Loucy (cell line): ENCODE measurements at regions not wholly inside any gene's neighbourhood (a gene's known extent, or its start where the extent isn't known, plus 50 kb on each side); places are given as distances from the start of the nearest gene placed in this dataset.

Experiments used
- H2AFZ ChIP-seq: fragments of 200-600 bp; sonication (generic); 2 replicates; pipeline ENCODE4 v1.6.0; 2016; ENCODE audit warnings: antibody characterized with exemption, mild to moderate bottlenecking, low read length, moderate library complexity
- H3F3A ChIP-seq: fragments of 200-600 bp; 2 replicates; pipeline ENCODE4 v1.6.0; 2016; ENCODE audit warnings: antibody characterized with exemption, low read depth, mild to moderate bottlenecking
- H3K27me3 ChIP-seq: fragments of 200-600 bp; sonication (generic); 2 replicates; pipeline ENCODE4 v1.6.1; 2014; ENCODE audit warnings: low read length, mild to moderate bottlenecking; ENCODE audit not compliant: insufficient read depth, poor library complexity, severe bottlenecking
- H3K36me3 ChIP-seq: fragments of 200-600 bp; sonication (generic); 2 replicates; pipeline ENCODE4 v1.6.1; 2016; ENCODE audit warnings: low read length; ENCODE audit not compliant: insufficient read depth
- H3K4me1 ChIP-seq: fragments of 200-600 bp; sonication (generic); 2 replicates; pipeline ENCODE4 v1.5.1; 2014; ENCODE audit warnings: low read length, mild to moderate bottlenecking; ENCODE audit not compliant: insufficient read depth, poor library complexity, severe bottlenecking
- H3K4me2 ChIP-seq: fragments of 200-600 bp; sonication (generic); 2 replicates; pipeline ENCODE4 v1.6.0; 2014; ENCODE audit warnings: antibody characterized with exemption, low read length, low read depth, mild to moderate bottlenecking; ENCODE audit not compliant: poor library complexity, severe bottlenecking
- H3K4me3 ChIP-seq: fragments of 200-600 bp; sonication (generic); 2 replicates; pipeline ENCODE4 v1.5.1; 2014; ENCODE audit warnings: low read length, mild to moderate bottlenecking, mixed read lengths; ENCODE audit not compliant: poor library complexity, severe bottlenecking
- H3K79me2 ChIP-seq: fragments of 200-600 bp; sonication (generic); 2 replicates; pipeline ENCODE4 v1.6.1; 2014; ENCODE audit warnings: low read length; ENCODE audit not compliant: insufficient read depth
- H3K9ac ChIP-seq: fragments of 200-600 bp; sonication (generic); 2 replicates; pipeline ENCODE4 v1.6.0; 2014; ENCODE audit warnings: mild to moderate bottlenecking, low read depth, low read length, moderate library complexity; ENCODE audit not compliant: poor library complexity, severe bottlenecking
- H3K9me2 ChIP-seq: fragments of 200-600 bp; sonication (generic); replicated peaks from 2 replicates; pipeline ENCODE4 v1.6.1; 2016; ENCODE audit warnings: low read depth, low read length, mixed read lengths
- H3K9me3 ChIP-seq: fragments of 200-600 bp; sonication (generic); 2 replicates; pipeline ENCODE4 v1.6.1; 2014; ENCODE audit warnings: mild to moderate bottlenecking, antibody characterized with exemption, low read length, low read depth; ENCODE audit not compliant: insufficient read depth
- H4K20me1 ChIP-seq: fragments of 200-600 bp; sonication (generic); 2 replicates; pipeline ENCODE4 v1.6.0; 2014; ENCODE audit warnings: antibody characterized with exemption, low read length, mild to moderate bottlenecking; ENCODE audit not compliant: insufficient read depth, poor library complexity, severe bottlenecking
- CTCF ChIP-seq: fragments of 200-600 bp; sonication (generic); conservative IDR thresholded peaks from 2 replicates; pipeline ENCODE4 v1.5.1; 2014; ENCODE audit warnings: mild to moderate bottlenecking, antibody characterized with exemption, low read length
- EZH2phosphoT487 ChIP-seq: fragments of 200-600 bp; IDR thresholded peaks from 2 replicates; pipeline ENCODE4 v1.6.1; 2018; ENCODE audit warnings: antibody characterized with exemption, mild to moderate bottlenecking, moderate library complexity, borderline replicate concordance

- Histone ChIP-seq H3K36me3 (no peaks in the 10 kb centered on the region), H3K9ac (no peak overlapping the region), H3K9me2 (no peaks in the 10 kb centered on the region), H3K4me2 (no peak overlapping the region), H2AFZ (no peak overlapping the region), H3K27me3 (no peaks in the 10 kb centered on the region), H4K20me1 (no peaks in the 10 kb centered on the region), H3K4me3 (no peak overlapping the region), H3K9me3 (no peaks in the 10 kb centered on the region), H3K4me1 (no peaks in the 10 kb centered on the region), H3K79me2 (no peaks in the 10 kb centered on the region), H3F3A (no peaks in the 10 kb centered on the region)
- TF ChIP-seq EZH2phosphoT487 = no peak
Observed at GRCh38 chr10:4645836-4646235, 180.2 kb upstream of the AKR1E2 start.

GRCh38 chr10:4643471-4643870, 182.5 kb upstream of the AKR1E2 start:
- Histone ChIP-seq H3K4me1 (no peaks in the 10 kb centered on the region), H3K79me2 (no peaks in the 10 kb centered on the region), H3K9ac (no peak overlapping the region), H2AFZ (no peak overlapping the region), H3K4me3 (no peak overlapping the region), H3K36me3 (no peaks in the 10 kb centered on the region), H4K20me1 (no peaks in the 10 kb centered on the region), H3K27me3 (no peaks in the 10 kb centered on the region), H3K9me3 (no peaks in the 10 kb centered on the region), H3K9me2 (no peaks in the 10 kb centered on the region), H3K4me2 (no peak overlapping the region), H3F3A (no peaks in the 10 kb centered on the region)
- no peak for TF ChIP-seq EZH2phosphoT487

- no peak overlapping the region for H3K9ac ChIP-seq
- H3K79me2 ChIP-seq = no peaks in the 10 kb centered on the region
- no peaks in the 10 kb centered on the region for H3K9me2 ChIP-seq
- H3K4me2 ChIP-seq = no peak overlapping the region
- H3K4me1 ChIP-seq = no peaks in the 10 kb centered on the region
- H3K36me3 ChIP-seq = no peaks in the 10 kb centered on the region
- no peak overlapping the region for H3K4me3 ChIP-seq
- no peaks in the 10 kb centered on the region for H3F3A ChIP-seq
- no peaks in the 10 kb centered on the region for H4K20me1 ChIP-seq
- no peaks in the 10 kb centered on the region for H3K27me3 ChIP-seq
- TF ChIP-seq EZH2phosphoT487 = no peak
- TF ChIP-seq CTCF = no peak
- H3K9me3 ChIP-seq = no peaks in the 10 kb centered on the region
- no peak overlapping the region for H2AFZ ChIP-seq
Observed at GRCh38 chr10:4639960-4640359, 186.0 kb upstream of the AKR1E2 start.

GRCh38 chr10:4638099-4638498, 187.9 kb upstream of the AKR1E2 start:
- H3K4me2 ChIP-seq = no peak overlapping the region
- H3K79me2 ChIP-seq = no peaks in the 10 kb centered on the region
- H3K9me3 ChIP-seq = no peaks in the 10 kb centered on the region
- no peak overlapping the region for H3K4me3 ChIP-seq
- no peaks in the 10 kb centered on the region for H3F3A ChIP-seq
- H3K27me3 ChIP-seq = no peaks in the 10 kb centered on the region
- H2AFZ ChIP-seq = no peak overlapping the region
- H4K20me1 ChIP-seq = no peaks in the 10 kb centered on the region
- H3K9me2 ChIP-seq = no peaks in the 10 kb centered on the region
- no peak overlapping the region for H3K9ac ChIP-seq
- H3K4me1 ChIP-seq = no peaks in the 10 kb centered on the region
- no peaks in the 10 kb centered on the region for H3K36me3 ChIP-seq
- no peak for TF ChIP-seq EZH2phosphoT487
- TF ChIP-seq CTCF = no peak
